ENCODE measurements at regions not wholly inside any gene's neighbourhood (a gene's known extent, or its start where the extent isn't known, plus 50 kb on each side); places are given as distances from the start of the nearest gene placed in this dataset.

DNA sequence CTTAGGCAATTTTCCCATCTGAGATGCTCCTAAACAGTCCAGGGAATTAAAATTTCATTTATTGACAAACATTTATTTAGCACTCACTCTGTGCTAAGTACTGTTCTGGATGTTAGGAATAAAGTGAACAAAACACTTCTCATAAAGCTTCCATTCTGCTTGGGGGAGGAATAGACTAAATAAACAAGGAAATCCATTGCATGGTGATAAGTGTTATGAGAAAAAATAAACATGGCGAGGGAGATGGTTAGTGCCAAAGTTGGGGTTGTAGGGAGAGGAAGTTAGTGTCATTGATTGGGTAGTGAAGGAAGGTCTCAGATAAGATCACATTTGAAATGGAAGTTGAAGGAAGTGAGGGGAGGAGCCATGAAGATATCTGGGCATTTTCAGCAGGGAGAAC, 72.2 kb upstream of the CES5A start:
- Histone ChIP-seq H2AK5ac (ENCODE audit: low read depth, low read length) (no peak overlapping the region), H3K9ac (ENCODE audit: low read depth, low read length, poor library complexity) (peak overlapping the region; percentile 34), H3K27ac (replicated peaks; ENCODE audit: low read length) (no peak overlapping the region), H3K79me1 (ENCODE audit: low read depth, low read length) (no peaks in the 10 kb centered on the region), H3K4ac (ENCODE audit: low read length) (no peak overlapping the region), H4K91ac (ENCODE audit: low read depth, low read length, poor library complexity) (no peak overlapping the region), H3K36me3 (replicated peaks in 1 of 2; ENCODE audit: control insufficient read depth in 2 of 2, insufficient read depth in 2 of 2, low read length in 2 of 2) (no peaks in the 10 kb centered on the region), H3K4me1 (ENCODE audit: control insufficient read depth in 2 of 2, insufficient read depth in 1 of 2, low read depth in 1 of 2, low read length in 2 of 2) (no peaks in the 10 kb centered on the region), H2BK12ac (ENCODE audit: low read length) (no peak overlapping the region), H3K27me3 (ENCODE audit: control insufficient read depth in 3 of 3, insufficient read depth in 3 of 3, low read depth in 1 of 3, low read length in 3 of 3) (no peaks in the 10 kb centered on the region), H2BK120ac (ENCODE audit: low read depth, low read length) (no peak overlapping the region), H3K9me3 (replicated peaks in 1 of 2; ENCODE audit: control insufficient read depth in 2 of 2, insufficient read depth in 1 of 2, low read depth in 1 of 2, low read length in 2 of 2) (no peaks in the 10 kb centered on the region), H2AFZ (ENCODE audit: low read length) (no peak overlapping the region), H2BK15ac (ENCODE audit: low read length) (no peak overlapping the region), H3K4me2 (ENCODE audit: insufficient read depth, low read length, poor library complexity, severe bottlenecking) (no peak overlapping the region), H4K8ac (ENCODE audit: low read depth, low read length) (no peak overlapping the region), H3K23ac (ENCODE audit: low read depth, low read length, poor library complexity) (no peak overlapping the region), H3K4me3 (ENCODE audit: low read length in 2 of 2) (no peak overlapping the region), H3K18ac (ENCODE audit: low read length) (no peak overlapping the region), H3K14ac (ENCODE audit: low read length) (no peak overlapping the region), H2BK5ac (ENCODE audit: low read length) (no peak overlapping the region)
- no peak for DNase-seq (ENCODE audit: low spot score)
- WGBS, 2 donors (ENCODE audit: extremely low coverage in 2 of 2, insufficient read length in 2 of 2, insufficient replicate concordance in 1 of 2) = no CpG with 5 or more reads among the region's 1 CpG

DNA sequence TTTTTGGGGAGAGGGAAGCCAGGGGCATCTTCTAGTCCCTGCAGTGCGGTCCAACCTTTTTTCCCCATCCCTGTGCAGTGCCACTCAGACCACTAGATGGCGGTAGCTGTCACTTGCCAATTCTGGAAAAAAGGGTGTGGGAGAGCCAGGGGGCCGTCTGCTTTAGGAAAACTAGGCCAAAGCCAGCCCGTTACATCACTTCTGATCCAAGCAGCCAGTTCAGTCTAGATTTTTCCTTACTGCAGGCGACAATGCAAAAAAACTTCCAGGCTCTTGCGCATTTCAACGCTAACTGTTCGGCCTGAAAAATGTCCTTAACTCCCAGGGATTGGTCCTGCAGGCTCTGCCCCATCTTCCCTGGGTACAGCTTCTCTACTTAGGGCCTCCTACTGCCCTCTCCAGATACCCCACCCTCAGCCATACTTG, 69.2 kb upstream of the CES5A start:
- peak; percentile 81 for DNase-seq (ENCODE audit: low spot score)
- Histone ChIP-seq H2AK5ac (ENCODE audit: low read depth, low read length) (no peak overlapping the region), H3K14ac (ENCODE audit: low read length) (no peak overlapping the region), H2BK120ac (ENCODE audit: low read depth, low read length) (no peak overlapping the region), H3K4me1 (ENCODE audit: control insufficient read depth in 2 of 2, insufficient read depth in 1 of 2, low read depth in 1 of 2, low read length in 2 of 2) (no peaks in the 10 kb centered on the region), H2BK12ac (ENCODE audit: low read length) (no peak overlapping the region), H3K27me3 (ENCODE audit: control insufficient read depth in 3 of 3, insufficient read depth in 3 of 3, low read depth in 1 of 3, low read length in 3 of 3) (no peaks in the 10 kb centered on the region), H3K23ac (ENCODE audit: low read depth, low read length, poor library complexity) (no peak overlapping the region), H3K9ac (ENCODE audit: low read depth, low read length, poor library complexity) (no peak overlapping the region), H3K36me3 (replicated peaks in 1 of 2; ENCODE audit: control insufficient read depth in 2 of 2, insufficient read depth in 2 of 2, low read length in 2 of 2) (no peaks in the 10 kb centered on the region), H3K27ac (replicated peaks; ENCODE audit: low read length) (no peak overlapping the region), H3K4me3 (ENCODE audit: low read length in 2 of 2) (no peak overlapping the region), H4K8ac (ENCODE audit: low read depth, low read length) (no peak overlapping the region), H3K4me2 (ENCODE audit: insufficient read depth, low read length, poor library complexity, severe bottlenecking) (no peak overlapping the region), H2BK5ac (ENCODE audit: low read length) (no peak overlapping the region), H3K4ac (ENCODE audit: low read length) (no peak overlapping the region), H3K18ac (ENCODE audit: low read length) (no peak overlapping the region), H2AFZ (ENCODE audit: low read length) (peak overlapping the region; percentile 38), H3K9me3 (replicated peaks in 1 of 2; ENCODE audit: control insufficient read depth in 2 of 2, insufficient read depth in 1 of 2, low read depth in 1 of 2, low read length in 2 of 2) (no peaks in the 10 kb centered on the region), H2BK15ac (ENCODE audit: low read length) (no peak overlapping the region), H4K91ac (ENCODE audit: low read depth, low read length, poor library complexity) (no peak overlapping the region), H3K79me1 (ENCODE audit: low read depth, low read length) (no peaks in the 10 kb centered on the region)
- no CpG with 5 or more reads among the region's 8 CpGs for WGBS, 2 donors (ENCODE audit: extremely low coverage in 2 of 2, insufficient read length in 2 of 2, insufficient replicate concordance in 1 of 2)

DNA sequence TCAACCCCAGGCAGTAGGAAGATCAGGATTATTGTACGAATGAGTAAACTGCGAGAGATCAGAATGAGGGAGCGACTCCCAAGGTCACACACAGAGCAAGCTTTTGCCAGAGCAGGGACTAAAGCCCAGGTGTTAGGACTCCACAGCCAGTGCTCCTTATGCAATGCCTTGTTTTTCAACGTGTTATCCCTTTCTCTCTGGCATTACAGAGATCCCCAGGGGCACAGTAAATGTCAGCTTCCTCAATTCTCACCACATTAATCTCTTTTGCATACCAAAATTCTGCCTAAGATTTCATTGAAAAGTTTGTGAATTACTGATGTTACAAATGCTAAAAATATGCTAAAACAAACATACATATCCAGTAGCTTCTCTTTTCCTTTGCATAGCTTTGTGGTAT, 68.1 kb upstream of the CES5A start:
- H2BK120ac ChIP-seq (ENCODE audit: low read depth, low read length) = no peak overlapping the region
- no peak overlapping the region for H2BK15ac ChIP-seq (ENCODE audit: low read length)
- H4K91ac ChIP-seq (ENCODE audit: low read depth, low read length, poor library complexity) = no peak overlapping the region
- no peak overlapping the region for H3K9ac ChIP-seq (ENCODE audit: low read depth, low read length, poor library complexity)
- no peaks in the 10 kb centered on the region for H3K9me3 ChIP-seq (replicated peaks in 1 of 2; ENCODE audit: control insufficient read depth in 2 of 2, insufficient read depth in 1 of 2, low read depth in 1 of 2, low read length in 2 of 2)
- no peak overlapping the region for H2AFZ ChIP-seq (ENCODE audit: low read length)
- no peak overlapping the region for H3K4ac ChIP-seq (ENCODE audit: low read length)
- H3K36me3 ChIP-seq (replicated peaks in 1 of 2; ENCODE audit: control insufficient read depth in 2 of 2, insufficient read depth in 2 of 2, low read length in 2 of 2) = no peaks in the 10 kb centered on the region
- no peaks in the 10 kb centered on the region for H3K4me1 ChIP-seq (ENCODE audit: control insufficient read depth in 2 of 2, insufficient read depth in 1 of 2, low read depth in 1 of 2, low read length in 2 of 2)
- no peak overlapping the region for H4K8ac ChIP-seq (ENCODE audit: low read depth, low read length)
- no peak overlapping the region for H3K23ac ChIP-seq (ENCODE audit: low read depth, low read length, poor library complexity)
- no peak overlapping the region for H3K18ac ChIP-seq (ENCODE audit: low read length)
- H3K14ac ChIP-seq (ENCODE audit: low read length) = no peak overlapping the region
- H2BK12ac ChIP-seq (ENCODE audit: low read length) = no peak overlapping the region
- H3K79me1 ChIP-seq (ENCODE audit: low read depth, low read length) = no peaks in the 10 kb centered on the region
- H2BK5ac ChIP-seq (ENCODE audit: low read length) = no peak overlapping the region
- DNase-seq (ENCODE audit: low spot score) = no peak
- H3K27ac ChIP-seq (replicated peaks; ENCODE audit: low read length) = no peak overlapping the region
- H3K4me2 ChIP-seq (ENCODE audit: insufficient read depth, low read length, poor library complexity, severe bottlenecking) = no peak overlapping the region
- no CpG with 5 or more reads among the region's 4 CpGs for WGBS, 2 donors (ENCODE audit: extremely low coverage in 2 of 2, insufficient read length in 2 of 2, insufficient replicate concordance in 1 of 2)
- no peak overlapping the region for H3K4me3 ChIP-seq (ENCODE audit: low read length in 2 of 2)
- H2AK5ac ChIP-seq (ENCODE audit: low read depth, low read length) = no peak overlapping the region
- no peaks in the 10 kb centered on the region for H3K27me3 ChIP-seq (ENCODE audit: control insufficient read depth in 3 of 3, insufficient read depth in 3 of 3, low read depth in 1 of 3, low read length in 3 of 3)

DNA sequence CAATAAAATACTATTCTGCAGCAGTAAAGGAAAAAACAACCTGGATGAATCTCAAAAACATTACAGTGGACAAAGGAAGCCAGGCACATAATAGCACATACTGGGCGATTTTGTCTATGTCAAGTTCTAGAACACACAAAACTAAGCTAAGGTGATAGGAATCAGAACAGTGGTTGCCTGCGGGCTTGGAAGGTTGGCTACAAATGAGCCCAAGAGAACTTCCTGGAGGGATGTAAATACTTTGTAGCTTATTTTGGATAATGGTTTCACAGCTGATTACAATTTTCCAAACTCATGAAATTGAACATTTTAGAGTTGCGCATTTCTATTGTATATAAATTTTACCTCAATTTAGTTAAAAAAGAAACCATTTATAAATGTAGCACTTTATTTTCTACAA, 67.6 kb upstream of the CES5A start:
- H3K4me2 ChIP-seq (ENCODE audit: insufficient read depth, low read length, poor library complexity, severe bottlenecking) = no peak overlapping the region
- H2AK5ac ChIP-seq (ENCODE audit: low read depth, low read length) = no peak overlapping the region
- no peak overlapping the region for H4K91ac ChIP-seq (ENCODE audit: low read depth, low read length, poor library complexity)
- no peak overlapping the region for H2BK5ac ChIP-seq (ENCODE audit: low read length)
- H3K27me3 ChIP-seq (ENCODE audit: control insufficient read depth in 3 of 3, insufficient read depth in 3 of 3, low read depth in 1 of 3, low read length in 3 of 3) = no peaks in the 10 kb centered on the region
- H3K4ac ChIP-seq (ENCODE audit: low read length) = no peak overlapping the region
- DNase-seq (ENCODE audit: low spot score) = no peak
- H3K18ac ChIP-seq (ENCODE audit: low read length) = no peak overlapping the region
- H3K9ac ChIP-seq (ENCODE audit: low read depth, low read length, poor library complexity) = no peak overlapping the region
- H3K79me1 ChIP-seq (ENCODE audit: low read depth, low read length) = no peaks in the 10 kb centered on the region
- no peak overlapping the region for H3K23ac ChIP-seq (ENCODE audit: low read depth, low read length, poor library complexity)
- H3K9me3 ChIP-seq (replicated peaks in 1 of 2; ENCODE audit: control insufficient read depth in 2 of 2, insufficient read depth in 1 of 2, low read depth in 1 of 2, low read length in 2 of 2) = no peaks in the 10 kb centered on the region
- H3K4me1 ChIP-seq (ENCODE audit: control insufficient read depth in 2 of 2, insufficient read depth in 1 of 2, low read depth in 1 of 2, low read length in 2 of 2) = no peaks in the 10 kb centered on the region
- no CpG with 5 or more reads among the region's 3 CpGs for WGBS, 2 donors (ENCODE audit: extremely low coverage in 2 of 2, insufficient read length in 2 of 2, insufficient replicate concordance in 1 of 2)
- H3K27ac ChIP-seq (replicated peaks; ENCODE audit: low read length) = no peak overlapping the region
- H2BK12ac ChIP-seq (ENCODE audit: low read length) = no peak overlapping the region
- no peak overlapping the region for H2BK120ac ChIP-seq (ENCODE audit: low read depth, low read length)
- no peak overlapping the region for H3K4me3 ChIP-seq (ENCODE audit: low read length in 2 of 2)
- no peak overlapping the region for H2AFZ ChIP-seq (ENCODE audit: low read length)
- no peak overlapping the region for H4K8ac ChIP-seq (ENCODE audit: low read depth, low read length)
- no peak overlapping the region for H2BK15ac ChIP-seq (ENCODE audit: low read length)
- no peak overlapping the region for H3K14ac ChIP-seq (ENCODE audit: low read length)
- no peaks in the 10 kb centered on the region for H3K36me3 ChIP-seq (replicated peaks in 1 of 2; ENCODE audit: control insufficient read depth in 2 of 2, insufficient read depth in 2 of 2, low read length in 2 of 2)

Measured in neuronal stem cell (in vitro differentiated cells).